GM12892 (cell line): ENCODE measurements at regions not wholly inside any gene's neighbourhood (a gene's known extent, or its start where the extent isn't known, plus 50 kb on each side); places are given as distances from the start of the nearest gene placed in this dataset.

ENCODE experiments used
- POLR2A ChIP-seq: IDR thresholded peaks from 2 replicates; pipeline ENCODE4 v1.6.1; 2011; ENCODE audit warnings: low read depth, low read length, control low read depth
- POLR2AphosphoS5 ChIP-seq: IDR thresholded peaks from 2 replicates; pipeline ENCODE4 v1.6.1; 2011; ENCODE audit warnings: low read depth, low read length, control low read depth

- TF ChIP-seq POLR2A (no peak), POLR2AphosphoS5 (no peak)
Observed at GRCh38 chr2:9696731-9697130, 65.9 kb upstream of the YWHAQ start.
